Vagina (tissue), 2 donors: ENCODE measurements at regions not wholly inside any gene's neighbourhood (a gene's known extent, or its start where the extent isn't known, plus 50 kb on each side); places are given as distances from the start of the nearest gene placed in this dataset.

ENCODE experiments used
- CTCF ChIP-seq, 3 experiments: fragments of 450-650 bp in 2 of 3; fragments of 200-600 bp in 1 of 3; sonication (generic) in 1 of 3; IDR thresholded peaks; one replicate each; pipeline ENCODE4 v1.5.1; 2017 to 2019; ENCODE audit warnings: antibody characterized with exemption in 3 of 3, mild to moderate bottlenecking in 2 of 3, moderate library complexity in 2 of 3
- POLR2A ChIP-seq, 2 donors: fragments of 450-650 bp; IDR thresholded peaks; one replicate each; pipeline ENCODE4 v1.6.1; 2017; ENCODE audit warnings: antibody characterized with exemption in 2 of 2, mild to moderate bottlenecking in 2 of 2, moderate library complexity in 2 of 2
- POLR2AphosphoS5 ChIP-seq, 2 donors: sonication (generic); formaldehyde crosslinking; IDR thresholded peaks; one replicate each; pipeline ENCODE4 v1.9.0; 2017; ENCODE audit warnings: antibody characterized with exemption in 2 of 2, mild to moderate bottlenecking in 2 of 2, low read depth in 1 of 2; ENCODE audit not compliant: insufficient read depth in 1 of 2

GRCh38 chr5:136802383-136802782 lies 437.0 kb upstream of the TRPC7 start:
- TF ChIP-seq CTCF (IDR thresholded peaks at IDR 0.05) (no peak), POLR2AphosphoS5 (IDR thresholded peaks at IDR 0.05; ENCODE audit: insufficient read depth in 1 of 2, low read depth in 1 of 2) (no peak), POLR2A (IDR thresholded peaks at IDR 0.05) (no peak)
